Osteoblast (primary cell): ENCODE measurements at regions not wholly inside any gene's neighbourhood (a gene's known extent, or its start where the extent isn't known, plus 50 kb on each side); places are given as distances from the start of the nearest gene placed in this dataset.

Experiments used
- DNase-seq: peaks from one replicate; pipeline ENCODE4 v3.0.0; 2011; ENCODE audit warnings: low spot score, mixed read lengths; ENCODE audit not compliant: insufficient read length; ENCODE audit errors: missing footprints
- H2AFZ ChIP-seq: 2 replicates; pipeline ENCODE4 v1.6.0; 2011; ENCODE audit warnings: mild to moderate bottlenecking, low read length
- H3K27ac ChIP-seq: 2 replicates; pipeline ENCODE4 v1.5.1; 2011; ENCODE audit warnings: mild to moderate bottlenecking, low read depth, low read length, moderate library complexity
- H3K27me3 ChIP-seq: 2 replicates; pipeline ENCODE4 v1.6.0; 2012; ENCODE audit warnings: mild to moderate bottlenecking, control low read depth, inconsistent platforms, low read length, moderate library complexity; ENCODE audit not compliant: insufficient read depth
- H3K36me3 ChIP-seq: 2 replicates; pipeline ENCODE4 v1.5.1; 2011; ENCODE audit warnings: mild to moderate bottlenecking, low read length, control low read depth, moderate library complexity; ENCODE audit not compliant: insufficient read depth
- H3K4me1 ChIP-seq: 2 replicates; pipeline ENCODE4 v1.5.1; 2011; ENCODE audit warnings: mild to moderate bottlenecking, low read length, control low read depth, moderate library complexity; ENCODE audit not compliant: insufficient read depth
- H3K4me2 ChIP-seq: 2 replicates; pipeline ENCODE4 v1.6.0; 2011; ENCODE audit warnings: mild to moderate bottlenecking, low read length; ENCODE audit not compliant: insufficient read depth
- H3K4me3 ChIP-seq: fragments of 200-600 bp; sonication (generic); 3 replicates; pipeline ENCODE4 v1.5.1; 2012; ENCODE audit warnings: mild to moderate bottlenecking, low read length, inconsistent platforms; ENCODE audit not compliant: insufficient read depth
- H3K79me2 ChIP-seq: 2 replicates; pipeline ENCODE4 v1.6.0; 2012; ENCODE audit warnings: mild to moderate bottlenecking, low read length, control low read depth, inconsistent platforms; ENCODE audit not compliant: insufficient read depth
- H3K9me3 ChIP-seq: 2 replicates; pipeline ENCODE4 v1.5.1; 2011; ENCODE audit warnings: low read depth, low read length, control low read depth
- H4K20me1 ChIP-seq: 2 replicates; pipeline ENCODE4 v1.6.0; 2012; ENCODE audit warnings: mild to moderate bottlenecking, low read length, control low read depth; ENCODE audit not compliant: insufficient read depth
- CTCF ChIP-seq: IDR thresholded peaks from 2 replicates; pipeline ENCODE4 v1.5.1; 2011; ENCODE audit warnings: mild to moderate bottlenecking, low read depth, low read length, moderate library complexity; ENCODE audit errors: extremely low read depth

GRCh38 chr5:1735320-1735970 is 64.2 kb downstream of the MRPL36 start:
- peak; percentile 44 for DNase-seq
- TF ChIP-seq CTCF, result no peak
- Histone ChIP-seq H4K20me1 (no peaks in the 10 kb centered on the region), H3K27me3 (no peaks in the 10 kb centered on the region), H2AFZ (no peak overlapping the region), H3K27ac (no peak overlapping the region), H3K79me2 (no peaks in the 10 kb centered on the region), H3K4me3 (no peak overlapping the region), H3K36me3 (no peaks in the 10 kb centered on the region), H3K9me3 (no peaks in the 10 kb centered on the region), H3K4me2 (no peak overlapping the region), H3K4me1 (no peaks in the 10 kb centered on the region)

- Histone ChIP-seq H4K20me1 (no peaks in the 10 kb centered on the region), H3K4me2 (no peak overlapping the region), H3K9me3 (no peaks in the 10 kb centered on the region), H2AFZ (no peak overlapping the region), H3K36me3 (no peaks in the 10 kb centered on the region), H3K79me2 (no peaks in the 10 kb centered on the region), H3K4me1 (no peaks in the 10 kb centered on the region), H3K27me3 (no peaks in the 10 kb centered on the region), H3K4me3 (no peak overlapping the region), H3K27ac (no peak overlapping the region)
- TF ChIP-seq CTCF, result no peak
- DNase-seq, result peak; percentile 39
These were observed 64.7 kb downstream of the MRPL36 start for GRCh38 chr5:1734908-1735289.

- Histone ChIP-seq H3K4me2 (no peak overlapping the region), H3K4me3 (no peak overlapping the region), H3K27me3 (no peaks in the 10 kb centered on the region), H2AFZ (no peak overlapping the region), H3K9me3 (no peaks in the 10 kb centered on the region), H4K20me1 (no peaks in the 10 kb centered on the region), H3K79me2 (no peaks in the 10 kb centered on the region), H3K4me1 (no peaks in the 10 kb centered on the region), H3K27ac (no peak overlapping the region), H3K36me3 (no peaks in the 10 kb centered on the region)
- DNase-seq, result peak; percentile 48
- no peak for TF ChIP-seq CTCF
These were observed 65.2 kb downstream of the MRPL36 start for GRCh38 chr5:1734271-1734907.

GRCh38 chr5:1733369-1733768 is 66.3 kb downstream of the MRPL36 start:
- TF ChIP-seq CTCF, result no peak
- H3K4me1 ChIP-seq, result no peaks in the 10 kb centered on the region
- H2AFZ ChIP-seq, result no peak overlapping the region
- no peaks in the 10 kb centered on the region for H3K9me3 ChIP-seq
- no peaks in the 10 kb centered on the region for H3K27me3 ChIP-seq
- no peaks in the 10 kb centered on the region for H4K20me1 ChIP-seq
- H3K4me3 ChIP-seq, result no peak overlapping the region
- no peak overlapping the region for H3K4me2 ChIP-seq
- DNase-seq, result peak; percentile 76
- H3K27ac ChIP-seq, result no peak overlapping the region
- H3K79me2 ChIP-seq, result no peaks in the 10 kb centered on the region
- H3K36me3 ChIP-seq, result no peaks in the 10 kb centered on the region
